ENCODE measurements at regions not wholly inside any gene's neighbourhood (a gene's known extent, or its start where the extent isn't known, plus 50 kb on each side); places are given as distances from the start of the nearest gene placed in this dataset.

- no peak overlapping the region for H3K4me3 Mint-ChIP-seq
- intact Hi-C loops (cut with micrococcal nuclease): no loop called here
- TF ChIP-seq CTCF (IDR thresholded peaks at IDR 0.05): no peak
Measured at GRCh38 chr3:22103423-22103822, 352.4 kb upstream of the ZNF385D start.

GRCh38 chr3:22106213-22106896 lies 355.3 kb upstream of the ZNF385D start:
- ATAC-seq (no peak), DNase-seq (no peak)
- H3K4me1 ChIP-seq (ENCODE audit: control insufficient read depth, insufficient read depth, low read length): no peaks in the 10 kb centered on the region
- Mint-ChIP-seq H3K9me3 (peaks cover 5 to 6% of the 10 kb centered on the region in 2 donors), H3K36me3 (no peaks in the 10 kb centered on the region), H3K27me3 (ENCODE audit: low read depth in 2 of 2) (no peaks in the 10 kb centered on the region), H3K27ac (no peak overlapping the region), H3K4me1 (no peaks in the 10 kb centered on the region), H3K4me3 (no peak overlapping the region)
- 90% methylated on average over 4 of the region's 5 CpGs for WGBS (ENCODE audit: insufficient coverage)
- H3K36me3 ChIP-seq (ENCODE audit: control insufficient read depth, insufficient read depth, low read length): no peaks in the 10 kb centered on the region
- intact Hi-C loops (cut with micrococcal nuclease): no loop called here
- no peak overlapping the region for H3K27ac ChIP-seq (ENCODE audit: low read length)
- H3K4me3 ChIP-seq (ENCODE audit: low read length): no peak overlapping the region
- H3K27me3 ChIP-seq (ENCODE audit: control insufficient read depth, insufficient read depth, low read length): no peaks in the 10 kb centered on the region
- no peaks in the 10 kb centered on the region for H3K9me3 ChIP-seq (ENCODE audit: control insufficient read depth, insufficient read depth, low read length)
- no peak for TF ChIP-seq CTCF (IDR thresholded peaks at IDR 0.05)

More at GRCh38 chr3:22103423-22103822, 352.4 kb upstream of the ZNF385D start:
- H3K4me1 Mint-ChIP-seq: no peaks in the 10 kb centered on the region
- Histone ChIP-seq H3K4me3 (ENCODE audit: low read length) (no peak overlapping the region), H3K9me3 (ENCODE audit: control insufficient read depth, insufficient read depth, low read length) (no peaks in the 10 kb centered on the region), H3K27ac (ENCODE audit: low read length) (no peak overlapping the region), H3K27me3 (ENCODE audit: control insufficient read depth, insufficient read depth, low read length) (no peaks in the 10 kb centered on the region), H3K36me3 (ENCODE audit: control insufficient read depth, insufficient read depth, low read length) (no peaks in the 10 kb centered on the region), H3K4me1 (ENCODE audit: control insufficient read depth, insufficient read depth, low read length) (no peaks in the 10 kb centered on the region)
- DNase-seq (no peak), ATAC-seq (no peak)
- H3K27me3 Mint-ChIP-seq (ENCODE audit: low read depth in 2 of 2): no peaks in the 10 kb centered on the region
- H3K36me3 Mint-ChIP-seq: peaks cover 6% of the 10 kb centered on the region
- 64% methylated on average over 1 of the region's 1 CpG for WGBS (ENCODE audit: insufficient coverage)
- H3K9me3 Mint-ChIP-seq: peaks cover 9 to 10% of the 10 kb centered on the region in 2 donors
- H3K27ac Mint-ChIP-seq: no peak overlapping the region

- Mint-ChIP-seq H3K36me3 (no peaks in the 10 kb centered on the region), H3K4me3 (no peak overlapping the region), H3K9me3 (peaks cover 5 to 8% of the 10 kb centered on the region in 2 donors), H3K27me3 (ENCODE audit: low read depth in 2 of 2) (no peaks in the 10 kb centered on the region), H3K4me1 (no peaks in the 10 kb centered on the region), H3K27ac (no peak overlapping the region)
- TF ChIP-seq CTCF (IDR thresholded peaks at IDR 0.05): no peak
- intact Hi-C loops (cut with micrococcal nuclease): no loop called here
- no peak overlapping the region for H3K27ac ChIP-seq (ENCODE audit: low read length)
- ATAC-seq: no peak
- no peaks in the 10 kb centered on the region for H3K4me1 ChIP-seq (ENCODE audit: control insufficient read depth, insufficient read depth, low read length)
- WGBS (ENCODE audit: insufficient coverage): 84% methylated on average over 5 of the region's 5 CpGs
- no peaks in the 10 kb centered on the region for H3K9me3 ChIP-seq (ENCODE audit: control insufficient read depth, insufficient read depth, low read length)
- no peak for DNase-seq
- H3K27me3 ChIP-seq (ENCODE audit: control insufficient read depth, insufficient read depth, low read length): no peaks in the 10 kb centered on the region
- H3K36me3 ChIP-seq (ENCODE audit: control insufficient read depth, insufficient read depth, low read length): no peaks in the 10 kb centered on the region
- no peak overlapping the region for H3K4me3 ChIP-seq (ENCODE audit: low read length)
Measured at GRCh38 chr3:22111226-22111625, 360.2 kb upstream of the ZNF385D start.

GRCh38 chr3:22113453-22113852 lies 362.4 kb upstream of the ZNF385D start:
- 92% methylated on average over 3 of the region's 3 CpGs for WGBS (ENCODE audit: insufficient coverage)
- H3K9me3 ChIP-seq (ENCODE audit: control insufficient read depth, insufficient read depth, low read length): no peaks in the 10 kb centered on the region
- H3K4me3 Mint-ChIP-seq: no peak overlapping the region
- H3K27me3 ChIP-seq (ENCODE audit: control insufficient read depth, insufficient read depth, low read length): no peaks in the 10 kb centered on the region
- peaks cover 0 to 3% of the 10 kb centered on the region in 2 donors for H3K9me3 Mint-ChIP-seq
- intact Hi-C loops (cut with micrococcal nuclease): no loop called here
- no peaks in the 10 kb centered on the region for H3K36me3 ChIP-seq (ENCODE audit: control insufficient read depth, insufficient read depth, low read length)
- TF ChIP-seq CTCF (IDR thresholded peaks at IDR 0.05): no peak
- no peak overlapping the region for H3K4me3 ChIP-seq (ENCODE audit: low read length)
- no peaks in the 10 kb centered on the region for H3K36me3 Mint-ChIP-seq
- H3K27me3 Mint-ChIP-seq (ENCODE audit: low read depth in 2 of 2): no peaks in the 10 kb centered on the region
- ATAC-seq (no peak), DNase-seq (no peak)
- H3K4me1 ChIP-seq (ENCODE audit: control insufficient read depth, insufficient read depth, low read length): no peaks in the 10 kb centered on the region
- no peak overlapping the region for H3K27ac ChIP-seq (ENCODE audit: low read length)
- H3K4me1 Mint-ChIP-seq: no peaks in the 10 kb centered on the region
- no peak overlapping the region for H3K27ac Mint-ChIP-seq
